GM12878 (cell line): ENCODE measurements at regions not wholly inside any gene's neighbourhood (a gene's known extent, or its start where the extent isn't known, plus 50 kb on each side); places are given as distances from the start of the nearest gene placed in this dataset.

Experiments
- ATAC-seq: fragments of 200-7000 bp; cut with Tn5 transposase; 3 replicates; pipeline ENCODE4 v1.9.1; 2020; ENCODE audit warnings: mild to moderate bottlenecking, moderate library complexity
- BruUV-seq: library from RNA; stranded (reverse); fragments of 400-500 nt; replicated peaks from 2 replicates; lab custom pipeline; 2021; lab: Mats Ljungman, UMichigan
- CTCF ChIA-PET: fragments of 300-600 bp; sonication (Branson Sonifier 250); formaldehyde crosslinking; extraction: SDS; loops from one replicate; lab custom pipeline; 2021; ENCODE audit warnings: inconsistent platforms; lab: Yijun Ruan, JAX
- POLR2A ChIA-PET: fragments of 350-600 bp; formaldehyde crosslinking; extraction: SDS; loops from one replicate; lab custom pipeline; 2021; ENCODE audit warnings: inconsistent platforms; lab: Charles Lee
- RAD21 ChIA-PET: fragments of 300-600 bp; sonication (Branson Sonifier 250); formaldehyde crosslinking; loops from one replicate; lab custom pipeline; 2023; ENCODE audit warnings: antibody characterized with exemption; ENCODE audit not compliant: unreplicated experiment; lab: Charles Lee
- SMC1A ChIA-PET: fragments of 300-600 bp; sonication (Branson Sonifier 250); formaldehyde crosslinking; loops from one replicate; lab custom pipeline; 2023; ENCODE audit not compliant: unreplicated experiment, uncharacterized antibody; lab: Charles Lee
- DNase-seq: peaks from one replicate; pipeline ENCODE4 v3.0.0-alpha.2; 2011; ENCODE audit warnings: low read depth, low spot score
- FAIRE-seq: peaks from 3 replicates; lab custom pipeline; 2011; peaks lifted over from hg19 to GRCh38; lab: Jason Lieb, UNC
- H2AFZ ChIP-seq: 2 replicates; pipeline ENCODE4 v1.6.0; 2011; ENCODE audit warnings: low read depth, low read length, control low read depth; ENCODE audit not compliant: control insufficient read depth
- H3K27ac ChIP-seq: 2 replicates; pipeline ENCODE4 v1.5.1; 2011; ENCODE audit warnings: control low read depth; ENCODE audit not compliant: control insufficient read depth, insufficient read depth
- H3K27me3 ChIP-seq, 2 experiments: replicated peaks in 1 of 2; 2 replicates each; pipeline versions ENCODE4 v1.6.0 to v1.6.1; 2011; ENCODE audit warnings: low read length in 1 of 2; ENCODE audit not compliant: control insufficient read depth in 2 of 2, insufficient read depth in 2 of 2
- H3K36me3 ChIP-seq, 2 experiments: 2 replicates each; pipeline ENCODE4 v1.5.1; 2011; ENCODE audit warnings: low read length in 1 of 2; ENCODE audit not compliant: control insufficient read depth in 2 of 2, insufficient read depth in 2 of 2
- H3K4me1 ChIP-seq: 2 replicates; pipeline ENCODE4 v1.6.1; 2011; ENCODE audit warnings: mild to moderate bottlenecking, low read length, moderate library complexity, mixed read lengths; ENCODE audit not compliant: control insufficient read depth, insufficient read depth
- H3K4me2 ChIP-seq: 2 replicates; pipeline ENCODE4 v1.6.0; 2011; ENCODE audit warnings: control low read depth; ENCODE audit not compliant: control insufficient read depth, insufficient read depth
- H3K4me3 ChIP-seq: fragments of 200-600 bp; sonication (generic); 2 replicates; pipeline ENCODE4 v1.5.1; 2016
- H3K79me2 ChIP-seq: 2 replicates; pipeline ENCODE4 v1.6.0; 2011; ENCODE audit warnings: low read length; ENCODE audit not compliant: control insufficient read depth, insufficient read depth
- H3K9ac ChIP-seq: 2 replicates; pipeline ENCODE4 v1.8.0; 2011; ENCODE audit warnings: low read length, control low read depth, mixed read lengths; ENCODE audit not compliant: control insufficient read depth, insufficient read depth
- H3K9me3 ChIP-seq: replicated peaks from 3 replicates; pipeline ENCODE4 v1.5.1; 2011; ENCODE audit warnings: mild to moderate bottlenecking, low read length; ENCODE audit not compliant: control insufficient read depth, insufficient read depth
- H4K20me1 ChIP-seq: 2 replicates; pipeline ENCODE4 v1.6.0; 2011; ENCODE audit not compliant: control insufficient read depth, insufficient read depth
- CHD1 ChIP-seq: IDR thresholded peaks from 2 replicates; pipeline ENCODE4 v1.6.1; 2012; ENCODE audit warnings: low read depth, low read length, improper control_type of control experiment
- CHD4 ChIP-seq: fragments of 200-600 bp; sonication (generic); IDR thresholded peaks from 2 replicates; pipeline ENCODE4 v1.6.1; 2016; ENCODE audit warnings: mild to moderate bottlenecking
- FOXK2 ChIP-seq: fragments of 450-650 bp; IDR thresholded peaks from 2 replicates; pipeline ENCODE4 v1.6.1; 2017; ENCODE audit warnings: mild to moderate bottlenecking, moderate library complexity
- IRF5 ChIP-seq: fragments of 450-650 bp; IDR thresholded peaks from 2 replicates; pipeline ENCODE4 v1.6.1; 2017; ENCODE audit warnings: borderline replicate concordance
- MEF2B ChIP-seq: fragments of 450-650 bp; IDR thresholded peaks from 2 replicates; pipeline ENCODE4 v1.6.1; 2018; ENCODE audit warnings: mild to moderate bottlenecking, moderate library complexity; ENCODE audit not compliant: partially characterized antibody, poor library complexity, severe bottlenecking
- NBN ChIP-seq: fragments of 450-650 bp; IDR thresholded peaks from 2 replicates; pipeline ENCODE4 v1.6.1; 2016
- NFYA ChIP-seq: IDR thresholded peaks from 2 replicates; pipeline ENCODE4 v1.6.1; 2011; ENCODE audit warnings: low read depth, mild to moderate bottlenecking, low read length, improper control_type of control experiment, borderline replicate concordance
- REST ChIP-seq: IDR thresholded peaks from 2 replicates; pipeline ENCODE4 v1.6.1; 2012; ENCODE audit warnings: mild to moderate bottlenecking, low read depth, low read length
- SREBF1 ChIP-seq: IDR thresholded peaks from 2 replicates; pipeline ENCODE4 v1.6.1; 2012; ENCODE audit warnings: mild to moderate bottlenecking, low read length
- ZNF207 ChIP-seq: fragments of 450-650 bp; IDR thresholded peaks from 2 replicates; pipeline ENCODE4 v1.6.1; 2014; ENCODE audit warnings: antibody characterized with exemption, mild to moderate bottlenecking, borderline replicate concordance
- WGBS: methylation state at CpG from one replicate; pipeline ENCODE4 v1.1.6; 2016; ENCODE audit warnings: low lambda C conversion rate; ENCODE audit not compliant: insufficient replicate concordance, insufficient coverage; ENCODE audit errors: missing lambda C conversion rate; 5-methylcytosine and 5-hydroxymethylcytosine counted together
- in situ Hi-C: fragments of 300-500 bp; cut with MboI; formaldehyde crosslinking; loops from 9 replicates; pipeline ENCODE4 v1.14.3; 2018; ENCODE audit warnings: mixed read lengths
- intact Hi-C: fragments of 100-400 bp; cut with micrococcal nuclease; formaldehyde crosslinking; loops from one replicate; pipeline ENCODE4 v1.14.2; 2022; ENCODE audit not compliant: unreplicated experiment
- TF ChIP-seq, protein P1 (sequence below): IDR thresholded peaks from 2 replicates; pipeline ENCODE4 v1.6.1; 2012; ENCODE audit warnings: improper control_type of control experiment, low read depth, low read length; ENCODE audit not compliant: insufficient replicate concordance

DNA sequence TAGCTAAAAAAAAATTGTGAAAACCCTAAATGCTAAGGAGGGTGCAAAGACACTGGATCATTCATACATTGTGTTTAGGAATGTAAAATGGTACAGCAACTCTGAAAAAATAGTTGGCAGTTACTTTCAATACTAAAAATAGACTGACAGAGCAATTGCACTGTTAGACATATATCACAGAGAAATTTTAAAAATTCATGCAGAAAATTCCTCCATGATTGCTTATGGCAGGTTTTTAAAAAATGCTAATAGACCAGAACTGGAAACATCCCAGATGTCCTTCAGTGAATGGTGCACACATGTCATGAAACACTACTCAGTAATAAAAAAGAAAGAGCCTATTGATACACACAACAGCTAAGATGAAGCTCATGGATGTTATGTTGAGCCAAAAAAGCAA is 349.8 kb upstream of the DAB2 start (continued):
- no peak for TF ChIP-seq REST
- no peak for TF ChIP-seq IRF5
- TF ChIP-seq NBN: no peak

- WGBS: 3% methylated on average over 2 of the region's 2 CpGs
- no peak for DNase-seq
- no TSS peak for BruUV-seq
- no peak overlapping the region for H3K4me2 ChIP-seq
- intact Hi-C loops: no loop called here
- ChIA-PET POLR2A (no interaction called here), SMC1A (no interaction called here), RAD21 (no interaction called here), CTCF (interaction anchor here (0.7 kb wide), 1 partner anchor 1585 kb away, joined by 3 read pairs; no protein-coding TSS in a partner anchor)
- no peaks in the 10 kb centered on the region for H3K9me3 ChIP-seq
- no peaks in the 10 kb centered on the region for H3K4me1 ChIP-seq
- no peak overlapping the region for H3K9ac ChIP-seq
- ATAC-seq: no peak
- no peaks in the 10 kb centered on the region for H3K79me2 ChIP-seq
- no peak overlapping the region for H2AFZ ChIP-seq
- no peak for FAIRE-seq
- H3K4me3 ChIP-seq: no peak overlapping the region
- H4K20me1 ChIP-seq: no peaks in the 10 kb centered on the region
- in situ Hi-C loops: no loop called here
- H3K27me3 ChIP-seq: no peaks in the 10 kb centered on the region
- no peaks in the 10 kb centered on the region for H3K36me3 ChIP-seq
- no peak overlapping the region for H3K27ac ChIP-seq
- TF ChIP-seq, protein P1, sequence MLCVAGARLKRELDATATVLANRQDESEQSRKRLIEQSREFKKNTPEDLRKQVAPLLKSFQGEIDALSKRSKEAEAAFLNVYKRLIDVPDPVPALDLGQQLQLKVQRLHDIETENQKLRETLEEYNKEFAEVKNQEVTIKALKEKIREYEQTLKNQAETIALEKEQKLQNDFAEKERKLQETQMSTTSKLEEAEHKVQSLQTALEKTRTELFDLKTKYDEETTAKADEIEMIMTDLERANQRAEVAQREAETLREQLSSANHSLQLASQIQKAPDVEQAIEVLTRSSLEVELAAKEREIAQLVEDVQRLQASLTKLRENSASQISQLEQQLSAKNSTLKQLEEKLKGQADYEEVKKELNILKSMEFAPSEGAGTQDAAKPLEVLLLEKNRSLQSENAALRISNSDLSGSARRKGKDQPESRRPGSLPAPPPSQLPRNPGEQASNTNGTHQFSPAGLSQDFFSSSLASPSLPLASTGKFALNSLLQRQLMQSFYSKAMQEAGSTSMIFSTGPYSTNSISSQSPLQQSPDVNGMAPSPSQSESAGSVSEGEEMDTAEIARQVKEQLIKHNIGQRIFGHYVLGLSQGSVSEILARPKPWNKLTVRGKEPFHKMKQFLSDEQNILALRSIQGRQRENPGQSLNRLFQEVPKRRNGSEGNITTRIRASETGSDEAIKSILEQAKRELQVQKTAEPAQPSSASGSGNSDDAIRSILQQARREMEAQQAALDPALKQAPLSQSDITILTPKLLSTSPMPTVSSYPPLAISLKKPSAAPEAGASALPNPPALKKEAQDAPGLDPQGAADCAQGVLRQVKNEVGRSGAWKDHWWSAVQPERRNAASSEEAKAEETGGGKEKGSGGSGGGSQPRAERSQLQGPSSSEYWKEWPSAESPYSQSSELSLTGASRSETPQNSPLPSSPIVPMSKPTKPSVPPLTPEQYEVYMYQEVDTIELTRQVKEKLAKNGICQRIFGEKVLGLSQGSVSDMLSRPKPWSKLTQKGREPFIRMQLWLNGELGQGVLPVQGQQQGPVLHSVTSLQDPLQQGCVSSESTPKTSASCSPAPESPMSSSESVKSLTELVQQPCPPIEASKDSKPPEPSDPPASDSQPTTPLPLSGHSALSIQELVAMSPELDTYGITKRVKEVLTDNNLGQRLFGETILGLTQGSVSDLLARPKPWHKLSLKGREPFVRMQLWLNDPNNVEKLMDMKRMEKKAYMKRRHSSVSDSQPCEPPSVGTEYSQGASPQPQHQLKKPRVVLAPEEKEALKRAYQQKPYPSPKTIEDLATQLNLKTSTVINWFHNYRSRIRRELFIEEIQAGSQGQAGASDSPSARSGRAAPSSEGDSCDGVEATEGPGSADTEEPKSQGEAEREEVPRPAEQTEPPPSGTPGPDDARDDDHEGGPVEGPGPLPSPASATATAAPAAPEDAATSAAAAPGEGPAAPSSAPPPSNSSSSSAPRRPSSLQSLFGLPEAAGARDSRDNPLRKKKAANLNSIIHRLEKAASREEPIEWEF: no peak
- no peak for TF ChIP-seq FOXK2
- no peak for TF ChIP-seq ZNF207
- TF ChIP-seq MEF2B: no peak
- no peak for TF ChIP-seq CHD4
- TF ChIP-seq SREBF1: no peak
- TF ChIP-seq NFYA: no peak
- TF ChIP-seq CHD1: no peak
Observed at GRCh38 chr5:39772307-39772706, 347.5 kb upstream of the DAB2 start.
